22Rv1 (cell line): ENCODE measurements at regions not wholly inside any gene's neighbourhood (a gene's known extent, or its start where the extent isn't known, plus 50 kb on each side); places are given as distances from the start of the nearest gene placed in this dataset.

Experiments
- CTCF ChIP-seq: fragments of 450-650 bp; IDR thresholded peaks from 2 replicates; pipeline ENCODE4 v1.5.1; 2017; ENCODE audit warnings: mild to moderate bottlenecking
- ZFX ChIP-seq: fragments of 450-650 bp; IDR thresholded peaks from 2 replicates; pipeline ENCODE4 v1.6.1; 2017; ENCODE audit warnings: antibody characterized with exemption, borderline replicate concordance

GRCh38 chr1:4207842-4208692 is 308.0 kb upstream of the C1orf174 start:
- no peak for TF ChIP-seq CTCF
- TF ChIP-seq ZFX, result no peak
